Breast epithelium (tissue), 4 donors: ENCODE measurements at regions not wholly inside any gene's neighbourhood (a gene's known extent, or its start where the extent isn't known, plus 50 kb on each side); places are given as distances from the start of the nearest gene placed in this dataset.

ENCODE experiments used
- DNase-seq, 2 donors: peaks; one replicate each; pipeline ENCODE4 v3.0.0-alpha.2; 2019; ENCODE audit warnings: low spot score in 2 of 2
- H3K27ac ChIP-seq, 2 donors: fragments of 200-600 bp; sonication (generic) in 1 of 2; one replicate each; pipeline ENCODE4 v1.5.1; 2016 to 2019; ENCODE audit warnings: mild to moderate bottlenecking in 1 of 2
- H3K27me3 ChIP-seq, 2 donors: fragments of 200-600 bp; sonication (generic) in 1 of 2; one replicate each; pipeline versions ENCODE4 v1.5.1 to v1.6.0; 2017 to 2019; ENCODE audit warnings: control low read depth in 1 of 2, mild to moderate bottlenecking in 1 of 2
- H3K36me3 ChIP-seq: fragments of 200-600 bp; one replicate; pipeline ENCODE4 v1.5.1; 2019
- H3K4me1 ChIP-seq, 2 donors: fragments of 200-600 bp; sonication (generic); one replicate each; pipeline ENCODE4 v1.5.1; 2016 to 2019; ENCODE audit warnings: control low read depth in 1 of 2
- H3K4me3 ChIP-seq, 3 donors: fragments of 200-600 bp; sonication (generic); 1 replicate in 2 of 3; 2 replicates in 1 of 3; pipeline ENCODE4 v1.5.1; 2016 to 2019; ENCODE audit warnings: mild to moderate bottlenecking in 3 of 3, moderate library complexity in 2 of 3
- H3K9me3 ChIP-seq, 2 donors: fragments of 200-600 bp; sonication (generic) in 1 of 2; one replicate each; pipeline ENCODE4 v1.5.1; 2016 to 2019; ENCODE audit warnings: control low read depth in 1 of 2
- POLR2A ChIP-seq: fragments of 450-650 bp; IDR thresholded peaks from one replicate; pipeline ENCODE4 v1.6.1; 2016; ENCODE audit warnings: antibody characterized with exemption, mild to moderate bottlenecking, moderate library complexity
- POLR2AphosphoS5 ChIP-seq, 3 donors: sonication (generic); formaldehyde crosslinking; IDR thresholded peaks; one replicate each; pipeline ENCODE4 v1.6.1; 2017; ENCODE audit warnings: antibody characterized with exemption in 3 of 3
- intact Hi-C: fragments of 100-400 bp; cut with DNase I; formaldehyde crosslinking; loops from one replicate; pipeline ENCODE4 v1.15.1; 2023; ENCODE audit warnings: low total_unique reads
- TF ChIP-seq, protein P1 (sequence below), 3 donors: fragments of 450-650 bp; IDR thresholded peaks; one replicate each; pipeline ENCODE4 v1.5.1; 2016 to 2017; ENCODE audit warnings: antibody characterized with exemption in 3 of 3, mild to moderate bottlenecking in 3 of 3, moderate library complexity in 3 of 3

- Histone ChIP-seq H3K27ac (no peak overlapping the region), H3K9me3 (peaks cover 0 to 22% of the 10 kb centered on the region in 2 donors), H3K4me1 (no peaks in the 10 kb centered on the region), H3K27me3 (no peaks in the 10 kb centered on the region), H3K4me3 (no peak overlapping the region), H3K36me3 (no peaks in the 10 kb centered on the region)
- TF ChIP-seq, protein P1, sequence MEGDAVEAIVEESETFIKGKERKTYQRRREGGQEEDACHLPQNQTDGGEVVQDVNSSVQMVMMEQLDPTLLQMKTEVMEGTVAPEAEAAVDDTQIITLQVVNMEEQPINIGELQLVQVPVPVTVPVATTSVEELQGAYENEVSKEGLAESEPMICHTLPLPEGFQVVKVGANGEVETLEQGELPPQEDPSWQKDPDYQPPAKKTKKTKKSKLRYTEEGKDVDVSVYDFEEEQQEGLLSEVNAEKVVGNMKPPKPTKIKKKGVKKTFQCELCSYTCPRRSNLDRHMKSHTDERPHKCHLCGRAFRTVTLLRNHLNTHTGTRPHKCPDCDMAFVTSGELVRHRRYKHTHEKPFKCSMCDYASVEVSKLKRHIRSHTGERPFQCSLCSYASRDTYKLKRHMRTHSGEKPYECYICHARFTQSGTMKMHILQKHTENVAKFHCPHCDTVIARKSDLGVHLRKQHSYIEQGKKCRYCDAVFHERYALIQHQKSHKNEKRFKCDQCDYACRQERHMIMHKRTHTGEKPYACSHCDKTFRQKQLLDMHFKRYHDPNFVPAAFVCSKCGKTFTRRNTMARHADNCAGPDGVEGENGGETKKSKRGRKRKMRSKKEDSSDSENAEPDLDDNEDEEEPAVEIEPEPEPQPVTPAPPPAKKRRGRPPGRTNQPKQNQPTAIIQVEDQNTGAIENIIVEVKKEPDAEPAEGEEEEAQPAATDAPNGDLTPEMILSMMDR (IDR thresholded peaks at IDR 0.05): no peak
- no peak for TF ChIP-seq POLR2AphosphoS5 (IDR thresholded peaks at IDR 0.05)
- no peak for TF ChIP-seq POLR2A
- intact Hi-C loops: no loop called here
- DNase-seq: no peak
Measured at GRCh38 chr6:62681108-62681507, 395.1 kb upstream of the KHDRBS2 start.

- H3K9me3 ChIP-seq: peaks cover 0 to 15% of the 10 kb centered on the region in 2 donors
- no peak overlapping the region for H3K27ac ChIP-seq
- no peaks in the 10 kb centered on the region for H3K36me3 ChIP-seq
- no peak for DNase-seq
- no peaks in the 10 kb centered on the region for H3K27me3 ChIP-seq
- intact Hi-C loops: no loop called here
- H3K4me1 ChIP-seq: no peaks in the 10 kb centered on the region
- no peak overlapping the region for H3K4me3 ChIP-seq
- TF ChIP-seq, protein P1 (IDR thresholded peaks at IDR 0.05): no peak
- TF ChIP-seq POLR2AphosphoS5 (IDR thresholded peaks at IDR 0.05): no peak
- no peak for TF ChIP-seq POLR2A
Measured at GRCh38 chr6:62672989-62673388, 387.0 kb upstream of the KHDRBS2 start.

DNA sequence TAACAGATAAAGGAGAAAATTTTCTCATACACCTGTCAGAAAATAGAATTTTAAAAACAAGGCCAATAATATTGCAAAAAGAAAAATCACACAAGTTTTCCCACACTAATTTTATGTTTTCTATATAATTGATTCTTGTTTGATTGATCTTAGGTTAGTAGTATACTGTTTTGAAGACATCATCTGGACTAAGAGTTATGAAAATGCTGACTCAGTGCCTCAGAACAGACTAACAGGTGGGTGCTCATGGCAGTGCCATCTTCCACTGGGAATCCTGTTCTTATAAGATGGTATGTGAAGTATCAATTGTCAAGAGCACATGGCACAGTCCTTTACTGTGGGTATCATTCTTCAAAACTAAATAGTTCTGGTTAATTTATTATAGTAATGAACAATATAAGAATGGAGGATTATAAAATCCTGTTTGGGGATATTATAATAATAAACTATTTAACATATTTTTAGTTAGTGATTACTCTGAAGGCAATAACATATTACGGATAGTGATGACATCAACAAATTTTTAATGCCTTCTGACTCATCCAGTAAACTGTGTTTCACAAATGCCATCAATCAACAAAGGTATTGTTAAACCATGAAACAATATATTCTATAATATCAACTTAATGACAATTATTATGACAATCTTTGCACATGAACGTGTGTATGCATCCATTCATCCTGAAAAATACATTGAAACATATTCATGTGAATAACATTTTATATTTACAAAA, 384.6 kb upstream of the KHDRBS2 start:
- Histone ChIP-seq H3K36me3 (no peaks in the 10 kb centered on the region), H3K4me3 (no peak overlapping the region), H3K4me1 (no peaks in the 10 kb centered on the region), H3K27ac (no peak overlapping the region), H3K9me3 (no peaks in the 10 kb centered on the region), H3K27me3 (no peaks in the 10 kb centered on the region)
- TF ChIP-seq POLR2AphosphoS5 (IDR thresholded peaks at IDR 0.05) (no peak), POLR2A (no peak)
- TF ChIP-seq, protein P1 (IDR thresholded peaks at IDR 0.05): no peak
- intact Hi-C loops: no loop called here
- no peak for DNase-seq

DNA sequence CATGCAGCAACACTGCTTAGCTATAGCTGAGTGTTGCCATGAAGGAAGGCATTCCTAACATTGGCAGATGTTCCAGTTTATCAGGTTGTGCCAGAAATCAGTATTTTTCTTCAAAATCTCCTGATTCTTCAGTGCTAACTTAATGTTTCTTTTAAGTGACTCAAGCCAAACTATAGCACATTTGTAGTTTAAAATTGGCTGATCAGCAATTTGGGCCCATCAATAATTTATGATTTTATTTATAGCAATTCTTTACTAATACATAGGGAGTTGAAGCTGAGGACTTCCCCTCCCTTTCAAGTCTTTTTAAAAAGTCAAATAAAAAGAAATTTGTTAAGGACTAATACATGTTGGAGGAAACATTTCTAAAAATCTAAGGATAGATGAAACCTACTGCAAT, 383.8 kb upstream of the KHDRBS2 start:
- intact Hi-C loops: no loop called here
- TF ChIP-seq, protein P1 (IDR thresholded peaks at IDR 0.05): no peak
- TF ChIP-seq POLR2A (no peak), POLR2AphosphoS5 (IDR thresholded peaks at IDR 0.05) (no peak)
- Histone ChIP-seq H3K4me3 (no peak overlapping the region), H3K9me3 (no peaks in the 10 kb centered on the region), H3K27ac (no peak overlapping the region), H3K27me3 (no peaks in the 10 kb centered on the region), H3K36me3 (no peaks in the 10 kb centered on the region), H3K4me1 (no peaks in the 10 kb centered on the region)
- DNase-seq: no peak

GRCh38 chr6:62652692-62653328, 366.8 kb upstream of the KHDRBS2 start:
- no peaks in the 10 kb centered on the region for H3K36me3 ChIP-seq
- no peak for DNase-seq
- H3K27me3 ChIP-seq: no peaks in the 10 kb centered on the region
- no peak overlapping the region for H3K27ac ChIP-seq
- no peaks in the 10 kb centered on the region for H3K4me1 ChIP-seq
- intact Hi-C loops: no loop called here
- TF ChIP-seq POLR2A (no peak), POLR2AphosphoS5 (IDR thresholded peaks at IDR 0.05) (no peak)
- TF ChIP-seq, protein P1 (IDR thresholded peaks at IDR 0.05): no peak
- peaks cover 20 to 47% of the 10 kb centered on the region in 2 donors for H3K9me3 ChIP-seq
- H3K4me3 ChIP-seq: no peak overlapping the region
